Esophagus muscularis mucosa (tissue), 4 donors: ENCODE measurements at regions not wholly inside any gene's neighbourhood (a gene's known extent, or its start where the extent isn't known, plus 50 kb on each side); places are given as distances from the start of the nearest gene placed in this dataset.
A peak's percentile ranks its signal among the peaks of the same experiment; 100 is the strongest.

Source experiments
- DNase-seq: peaks from one replicate; pipeline ENCODE4 v3.0.0-alpha.2; 2017; ENCODE audit errors: extremely low spot score
- H3K27ac ChIP-seq, 4 donors: fragments of 200-600 bp; sonication (generic); replicated peaks in 1 of 4; 1 replicate in 3 of 4; 2 replicates in 1 of 4; pipeline ENCODE4 v1.5.1; 2016 to 2019; ENCODE audit warnings: mild to moderate bottlenecking in 1 of 4
- H3K27me3 ChIP-seq, 4 donors: fragments of 200-600 bp; sonication (generic); one replicate each; pipeline versions ENCODE4 v1.5.1 to v1.6.0; 2016 to 2019
- H3K36me3 ChIP-seq, 4 donors: fragments of 200-600 bp; sonication (generic); one replicate each; pipeline ENCODE4 v1.5.1; 2016 to 2019
- H3K4me1 ChIP-seq, 4 donors: fragments of 200-600 bp; sonication (generic); one replicate each; pipeline ENCODE4 v1.5.1; 2016 to 2019
- H3K4me3 ChIP-seq, 4 donors: fragments of 200-600 bp; sonication (generic); 1 replicate in 2 of 4; 2 replicates in 2 of 4; pipeline ENCODE4 v1.5.1; 2016 to 2019; ENCODE audit warnings: mild to moderate bottlenecking in 4 of 4, moderate library complexity in 1 of 4
- H3K9me3 ChIP-seq, 4 donors: fragments of 200-600 bp; sonication (generic); 1 replicate in 3 of 4; 2 replicates in 1 of 4; pipeline ENCODE4 v1.5.1; 2016 to 2019
- EP300 ChIP-seq: sonication (generic); formaldehyde crosslinking; IDR thresholded peaks from one replicate; pipeline ENCODE4 v1.6.1; 2017; ENCODE audit warnings: antibody characterized with exemption
- POLR2A ChIP-seq: fragments of 450-650 bp; IDR thresholded peaks from one replicate; pipeline ENCODE4 v1.6.1; 2017; ENCODE audit warnings: antibody characterized with exemption, moderate library complexity, mild to moderate bottlenecking, low read depth
- POLR2AphosphoS5 ChIP-seq, 2 donors: sonication (generic); formaldehyde crosslinking; IDR thresholded peaks; one replicate each; pipeline ENCODE4 v1.6.1; 2017; ENCODE audit warnings: antibody characterized with exemption in 2 of 2
- WGBS: methylation state at CpG from one replicate; pipeline ENCODE4 v1.1.5; 2018; 5-methylcytosine and 5-hydroxymethylcytosine counted together
- intact Hi-C: fragments of 100-400 bp; cut with DNase I; formaldehyde crosslinking; loops from one replicate; pipeline ENCODE4 v1.15.1; 2023
- TF ChIP-seq, protein P1 (sequence below), 3 experiments: fragments of 200-600 bp in 2 of 3; fragments of 450-650 bp in 1 of 3; sonication (generic) in 2 of 3; IDR thresholded peaks; one replicate each; pipeline ENCODE4 v1.5.1; 2017 to 2019; ENCODE audit warnings: antibody characterized with exemption in 3 of 3, mild to moderate bottlenecking in 2 of 3, moderate library complexity in 1 of 3

DNA sequence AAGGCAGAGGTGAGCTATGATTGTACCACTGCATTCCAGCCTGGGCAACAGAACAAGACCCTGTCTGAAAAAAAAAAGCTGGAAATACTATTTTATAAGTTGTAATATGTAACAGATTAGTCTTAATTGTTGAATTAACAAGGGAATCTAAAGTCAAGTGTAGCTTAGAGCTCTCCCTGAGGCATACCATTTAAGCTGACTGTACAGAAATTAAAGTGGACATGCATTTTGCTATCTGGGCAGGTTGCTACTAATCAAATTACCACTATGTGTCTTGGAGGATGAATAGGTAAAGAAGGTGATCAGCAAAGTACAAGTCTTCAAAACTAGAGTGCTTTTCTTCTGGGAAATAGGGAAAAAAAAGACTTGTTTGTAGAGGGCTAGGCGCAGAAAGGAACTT, 205.3 kb upstream of the JADE1 start:
- H3K27me3 ChIP-seq: no peaks in the 10 kb centered on the region
- H3K36me3 ChIP-seq: no peaks in the 10 kb centered on the region
- H3K27ac ChIP-seq: no peak overlapping the region
- H3K4me1 ChIP-seq: peaks cover 22 to 31% (median 29%) of the 10 kb centered on the region in 4 donors
- intact Hi-C loops: no loop called here
- TF ChIP-seq POLR2AphosphoS5 (IDR thresholded peaks at IDR 0.05): no peak
- TF ChIP-seq, protein P1, sequence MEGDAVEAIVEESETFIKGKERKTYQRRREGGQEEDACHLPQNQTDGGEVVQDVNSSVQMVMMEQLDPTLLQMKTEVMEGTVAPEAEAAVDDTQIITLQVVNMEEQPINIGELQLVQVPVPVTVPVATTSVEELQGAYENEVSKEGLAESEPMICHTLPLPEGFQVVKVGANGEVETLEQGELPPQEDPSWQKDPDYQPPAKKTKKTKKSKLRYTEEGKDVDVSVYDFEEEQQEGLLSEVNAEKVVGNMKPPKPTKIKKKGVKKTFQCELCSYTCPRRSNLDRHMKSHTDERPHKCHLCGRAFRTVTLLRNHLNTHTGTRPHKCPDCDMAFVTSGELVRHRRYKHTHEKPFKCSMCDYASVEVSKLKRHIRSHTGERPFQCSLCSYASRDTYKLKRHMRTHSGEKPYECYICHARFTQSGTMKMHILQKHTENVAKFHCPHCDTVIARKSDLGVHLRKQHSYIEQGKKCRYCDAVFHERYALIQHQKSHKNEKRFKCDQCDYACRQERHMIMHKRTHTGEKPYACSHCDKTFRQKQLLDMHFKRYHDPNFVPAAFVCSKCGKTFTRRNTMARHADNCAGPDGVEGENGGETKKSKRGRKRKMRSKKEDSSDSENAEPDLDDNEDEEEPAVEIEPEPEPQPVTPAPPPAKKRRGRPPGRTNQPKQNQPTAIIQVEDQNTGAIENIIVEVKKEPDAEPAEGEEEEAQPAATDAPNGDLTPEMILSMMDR (IDR thresholded peaks at IDR 0.05): no peak
- TF ChIP-seq POLR2A: no peak
- TF ChIP-seq EP300: no peak
- 100% methylated on average over 1 of the region's 1 CpG for WGBS
- H3K4me3 ChIP-seq: no peak overlapping the region
- H3K9me3 ChIP-seq: no peaks in the 10 kb centered on the region
- no peak for DNase-seq

DNA sequence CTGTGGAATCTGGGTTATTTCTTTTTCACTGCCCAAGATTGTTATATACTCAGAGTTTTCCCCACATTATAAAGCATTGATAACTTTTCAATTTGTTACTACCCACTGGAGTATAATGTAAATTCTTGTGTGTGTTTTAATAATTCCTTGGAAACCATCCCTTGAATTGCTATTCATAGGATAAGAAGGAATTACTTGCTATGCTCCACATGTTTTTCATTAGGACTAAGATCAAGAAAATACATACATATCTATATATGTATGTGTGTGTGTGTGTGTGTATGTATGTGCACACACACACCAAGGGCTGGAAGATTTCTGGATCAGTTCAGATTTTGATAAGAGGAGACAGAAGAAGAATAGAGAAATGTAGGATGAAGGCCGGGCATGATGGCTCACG, 206.4 kb upstream of the JADE1 start:
- TF ChIP-seq EP300: no peak
- TF ChIP-seq POLR2AphosphoS5 (IDR thresholded peaks at IDR 0.05): no peak
- TF ChIP-seq, protein P1 (IDR thresholded peaks at IDR 0.05): no peak
- TF ChIP-seq POLR2A: no peak
- H3K27ac ChIP-seq: no peak overlapping the region
- WGBS: 96% methylated on average over 2 of the region's 2 CpGs
- DNase-seq: no peak
- no peaks in the 10 kb centered on the region for H3K36me3 ChIP-seq
- H3K27me3 ChIP-seq: no peaks in the 10 kb centered on the region
- no peaks in the 10 kb centered on the region for H3K9me3 ChIP-seq
- H3K4me3 ChIP-seq: no peak overlapping the region
- H3K4me1 ChIP-seq: peaks cover 22 to 33% (median 29%) of the 10 kb centered on the region in 4 donors
- intact Hi-C loops: no loop called here

DNA sequence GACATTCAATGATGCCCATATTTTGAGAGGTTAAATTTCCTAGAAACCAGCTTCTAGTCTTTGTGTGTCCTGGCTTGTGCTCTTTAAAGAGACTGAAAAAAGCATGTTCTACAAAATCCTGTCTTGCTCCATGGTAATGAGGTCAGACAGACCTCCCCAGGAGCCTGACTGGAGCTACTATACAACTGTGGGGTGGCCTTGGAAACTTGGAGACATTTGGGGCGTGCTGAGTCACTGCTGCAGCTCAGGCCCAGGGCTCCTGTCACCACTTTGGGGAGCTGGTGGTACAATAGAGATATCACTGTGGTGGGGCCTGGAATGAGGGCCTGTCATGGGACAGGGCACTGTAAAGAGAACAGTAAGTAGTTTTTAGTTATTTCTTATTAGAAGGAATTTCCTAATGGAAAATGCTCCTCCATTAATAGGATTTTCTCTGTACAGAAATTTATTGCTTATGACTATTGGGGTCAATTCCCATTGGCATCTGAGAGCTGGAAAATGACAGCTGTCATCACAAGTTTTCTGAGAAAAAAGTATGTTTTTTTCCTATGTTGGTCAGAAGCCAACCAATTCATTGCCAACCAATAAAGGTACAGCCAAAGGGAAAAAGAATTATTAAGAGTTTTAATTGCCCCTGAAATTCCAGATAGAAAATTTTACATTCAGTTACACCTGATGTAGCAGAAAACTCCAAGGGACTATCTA, 207.4 kb upstream of the JADE1 start:
- peak overlapping the region in 2 of 4 donors; percentile 29 to 56 for H3K27ac ChIP-seq
- H3K4me1 ChIP-seq: peaks cover 22 to 33% (median 29%) of the 10 kb centered on the region in 4 donors
- no peaks in the 10 kb centered on the region for H3K9me3 ChIP-seq
- H3K4me3 ChIP-seq: no peak overlapping the region
- no peaks in the 10 kb centered on the region for H3K27me3 ChIP-seq
- DNase-seq: no peak
- no peak for TF ChIP-seq EP300
- no peak for TF ChIP-seq POLR2A
- no peak for TF ChIP-seq POLR2AphosphoS5 (IDR thresholded peaks at IDR 0.05)
- intact Hi-C loops: no loop called here
- WGBS: 88% methylated on average over 1 of the region's 1 CpG
- H3K36me3 ChIP-seq: no peaks in the 10 kb centered on the region

DNA sequence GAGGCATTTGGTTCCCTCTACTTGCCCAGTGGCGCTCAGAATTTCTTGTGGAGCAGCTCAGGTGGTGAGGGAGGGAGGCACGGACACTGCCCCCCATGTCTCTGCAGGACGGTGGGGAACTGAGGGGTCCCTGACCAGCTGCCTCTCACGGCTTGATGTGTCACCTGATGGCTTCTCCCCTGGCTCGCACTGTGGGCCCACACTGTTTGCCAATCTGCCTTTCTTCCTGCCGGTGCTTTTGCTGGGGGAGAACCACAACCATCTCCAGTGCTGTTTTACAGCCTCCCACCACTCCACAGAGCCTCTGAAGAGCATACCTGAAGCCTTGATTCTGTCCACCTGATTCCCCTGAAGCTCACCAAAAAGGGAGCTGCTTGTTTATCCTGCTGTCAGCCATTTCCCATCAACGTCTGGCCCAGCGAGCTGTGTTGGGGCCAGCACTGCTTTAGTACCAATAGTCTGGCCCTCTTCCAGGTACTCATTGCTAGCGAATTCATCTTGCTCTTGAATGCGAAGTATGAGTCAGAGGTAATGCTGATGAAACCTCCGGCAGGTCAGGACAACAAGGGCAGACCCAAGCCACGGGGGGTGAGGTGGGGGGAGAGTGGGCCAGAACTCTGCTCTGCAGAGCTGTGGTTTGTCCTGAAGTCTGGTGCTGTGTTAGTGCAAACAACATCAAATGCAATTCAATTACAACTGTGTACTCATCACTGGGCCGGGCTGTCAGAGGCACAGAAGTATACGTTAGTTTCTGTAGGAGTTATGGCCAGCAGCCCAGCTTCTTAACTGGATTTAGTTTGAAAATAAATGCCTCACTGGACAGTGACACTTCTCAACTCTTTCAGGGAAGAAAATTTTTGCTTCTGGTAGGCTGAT, 208.3 kb upstream of the JADE1 start:
- Histone ChIP-seq H3K36me3 (no peaks in the 10 kb centered on the region), H3K27ac (peak overlapping the region; percentile 29 to 68 (median 50)), H3K9me3 (no peaks in the 10 kb centered on the region), H3K4me1 (peaks cover 22 to 33% (median 29%) of the 10 kb centered on the region in 4 donors), H3K4me3 (no peak overlapping the region), H3K27me3 (no peaks in the 10 kb centered on the region)
- no peak for DNase-seq
- TF ChIP-seq POLR2A: no peak
- TF ChIP-seq POLR2AphosphoS5 (IDR thresholded peaks at IDR 0.05): peak; percentile 19 to 77
- intact Hi-C loops: no loop called here
- 44% methylated on average over 14 of the region's 14 CpGs for WGBS

DNA sequence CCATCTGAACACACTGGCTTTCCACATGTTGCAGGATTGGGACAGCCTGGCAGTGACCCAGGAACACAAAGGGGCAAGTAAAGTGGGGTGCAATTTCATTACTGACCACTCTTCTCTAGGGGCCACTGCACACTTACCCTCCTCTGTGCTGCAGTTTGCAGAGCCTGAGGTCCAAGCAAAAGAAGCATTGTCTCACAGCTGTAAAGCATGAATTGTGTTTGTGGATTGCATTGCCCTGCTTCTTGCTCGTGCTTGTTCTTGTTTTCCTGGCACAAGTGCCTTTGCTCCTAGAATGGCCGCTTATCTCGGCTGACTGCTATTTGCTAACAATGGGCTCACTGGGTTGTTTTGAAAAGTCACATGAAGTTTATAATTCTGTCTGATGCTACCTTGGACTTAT, 209.1 kb upstream of the JADE1 start:
- no peak for DNase-seq
- Histone ChIP-seq H3K27ac (peak overlapping the region; percentile 29 to 68 (median 50)), H3K27me3 (no peaks in the 10 kb centered on the region), H3K4me1 (peaks cover 22 to 33% (median 29%) of the 10 kb centered on the region in 4 donors), H3K4me3 (no peak overlapping the region), H3K9me3 (no peaks in the 10 kb centered on the region), H3K36me3 (no peaks in the 10 kb centered on the region)
- 69% methylated on average over 3 of the region's 3 CpGs for WGBS
- TF ChIP-seq POLR2AphosphoS5 (IDR thresholded peaks at IDR 0.05) (no peak), POLR2A (no peak), EP300 (no peak)
- TF ChIP-seq, protein P1 (IDR thresholded peaks at IDR 0.05): no peak
- intact Hi-C loops: no loop called here
